Astrocyte of the spinal cord (primary cell): ENCODE measurements at regions not wholly inside any gene's neighbourhood (a gene's known extent, or its start where the extent isn't known, plus 50 kb on each side); places are given as distances from the start of the nearest gene placed in this dataset.
"Not testable (repeated sequence)": the region's sequence is repeated elsewhere in the genome, so short reads cannot be mapped to it uniquely, and the experiment has no call there.

Source experiments
- DNase-seq: peaks from one replicate; pipeline ENCODE4 v3.0.0; 2011; ENCODE audit warnings: low read depth, low spot score
- H3K4me3 ChIP-seq: 2 replicates; pipeline ENCODE4 v1.5.1; 2011; ENCODE audit warnings: low read depth, mild to moderate bottlenecking, low read length, moderate library complexity
- CTCF ChIP-seq: IDR thresholded peaks from 2 replicates; pipeline ENCODE4 v1.5.1; 2012; ENCODE audit warnings: low read depth, mild to moderate bottlenecking, low read length, inconsistent platforms
- in situ Hi-C: cut with HindIII; loops from 2 replicates; pipeline ENCODE4 v1.10.0; 2017; ENCODE audit warnings: low sequenced_read_pairs

DNA sequence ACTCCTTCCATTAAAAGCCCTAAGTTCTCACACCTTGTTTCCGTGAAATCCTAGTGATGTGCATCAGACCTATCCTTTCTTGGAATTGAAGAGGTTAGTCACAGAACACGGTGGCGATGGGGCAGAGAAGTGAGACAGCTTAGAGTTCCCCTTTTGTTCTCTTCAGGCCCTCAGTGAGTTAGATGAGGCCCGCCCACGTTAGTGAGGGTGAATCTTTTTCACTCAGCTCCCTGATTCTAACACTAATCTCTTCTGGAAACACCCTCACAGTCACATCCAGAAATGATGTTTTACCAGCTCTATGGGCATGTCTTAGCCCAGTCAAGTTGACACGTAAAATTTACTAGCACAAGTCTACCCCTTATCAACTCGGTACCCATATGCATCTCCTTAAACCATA lies 172.7 kb upstream of the NOX3 start:
- no peak for TF ChIP-seq CTCF
- no peak for DNase-seq
- no peak overlapping the region for H3K4me3 ChIP-seq
- in situ Hi-C loops, result no loop called here

DNA sequence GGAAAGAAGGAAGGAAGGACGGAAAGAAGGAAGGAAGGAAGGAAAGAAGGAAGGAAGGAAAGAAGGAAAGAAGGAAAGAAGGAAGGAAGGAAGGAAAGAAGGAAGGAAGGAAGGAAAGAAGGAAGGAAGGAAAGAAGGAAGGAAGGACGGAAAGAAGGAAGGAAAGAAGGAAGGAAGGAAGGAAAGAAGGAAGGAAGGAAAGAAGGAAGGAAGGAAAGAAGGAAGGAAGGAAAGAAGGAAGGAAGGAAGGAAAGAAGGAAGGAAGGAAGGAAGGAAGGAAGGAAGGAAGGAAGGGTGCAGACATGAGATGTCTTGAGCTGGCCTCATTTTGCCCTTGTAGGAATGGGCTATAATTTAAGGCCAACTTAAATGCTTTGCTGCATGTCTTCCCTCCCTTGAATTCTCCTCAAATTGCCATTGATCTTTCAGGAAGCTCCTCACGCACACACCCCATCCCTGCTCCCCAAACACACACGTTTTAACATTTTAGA lies 172.1 kb upstream of the NOX3 start:
- in situ Hi-C loops, DNase-seq, H3K4me3 ChIP-seq: not testable (repeated sequence)

DNA sequence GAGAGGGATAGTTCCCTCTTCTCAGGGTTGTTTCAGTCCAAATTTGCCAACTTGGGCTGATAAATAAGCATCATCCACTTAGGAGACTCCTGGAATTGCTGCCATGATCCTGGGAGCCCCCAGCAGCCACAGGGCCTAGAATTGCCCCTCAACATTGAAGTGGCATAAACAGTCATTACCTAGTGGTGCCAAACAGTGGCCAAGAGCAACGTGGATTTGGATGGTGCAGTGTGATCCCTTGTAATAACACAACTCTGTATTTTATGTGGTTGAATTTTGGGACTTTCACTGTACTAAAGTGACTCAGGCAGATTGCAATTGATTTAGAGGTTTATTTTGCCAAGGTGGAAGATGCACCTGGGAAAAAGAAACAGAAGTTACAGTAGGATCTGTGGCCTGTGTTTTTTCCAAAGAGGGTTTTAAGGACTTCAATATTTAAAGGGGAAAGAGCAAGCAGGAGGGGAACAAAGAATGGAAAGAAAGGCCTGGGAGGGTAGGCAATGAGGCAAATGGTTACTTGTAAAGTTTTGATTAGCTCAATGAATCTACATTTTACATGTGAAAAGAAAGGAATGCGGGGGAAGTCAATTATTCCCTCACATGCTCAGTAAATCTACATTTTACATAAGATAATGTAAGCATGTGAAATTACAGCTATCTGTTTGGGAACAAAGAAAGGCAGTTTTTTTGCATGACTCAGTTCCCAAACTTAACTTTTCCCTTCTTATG lies 168.0 kb upstream of the NOX3 start:
- in situ Hi-C loops, result no loop called here
- no peak overlapping the region for H3K4me3 ChIP-seq
- DNase-seq, result no peak
- no peak for TF ChIP-seq CTCF

GRCh38 chr6:155614606-155615005 lies 159.0 kb upstream of the NOX3 start:
- no peak overlapping the region for H3K4me3 ChIP-seq
- in situ Hi-C loops, result no loop called here
- no peak for TF ChIP-seq CTCF

DNA sequence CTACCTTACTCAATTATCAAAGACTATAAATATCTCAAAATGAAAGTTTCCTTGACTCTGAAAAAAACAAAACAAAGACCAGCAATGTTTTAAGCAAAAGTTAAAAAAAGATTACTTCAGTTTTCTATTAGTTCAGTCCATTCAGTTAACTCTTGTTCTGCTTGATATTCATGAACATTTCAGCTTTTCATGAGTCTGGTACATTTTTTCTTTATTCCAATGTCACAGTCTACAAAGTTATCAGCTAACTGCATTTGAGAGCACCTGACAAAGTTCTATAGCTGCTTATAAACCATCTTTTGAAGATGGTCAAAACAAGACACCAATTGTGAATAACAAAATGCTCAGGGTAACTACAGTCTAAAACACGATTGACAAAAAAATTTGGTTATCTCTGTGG lies 156.1 kb upstream of the NOX3 start:
- no peak overlapping the region for H3K4me3 ChIP-seq
- no peak for TF ChIP-seq CTCF
- in situ Hi-C loops, result no loop called here
- no peak for DNase-seq

More at GRCh38 chr6:155614606-155615005, 159.0 kb upstream of the NOX3 start:
- DNase-seq, result no peak

GRCh38 chr6:155604991-155605390 lies 149.4 kb upstream of the NOX3 start:
- in situ Hi-C loops, result no loop called here
- no peak for DNase-seq
- no peak for TF ChIP-seq CTCF
- H3K4me3 ChIP-seq, result no peak overlapping the region

DNA sequence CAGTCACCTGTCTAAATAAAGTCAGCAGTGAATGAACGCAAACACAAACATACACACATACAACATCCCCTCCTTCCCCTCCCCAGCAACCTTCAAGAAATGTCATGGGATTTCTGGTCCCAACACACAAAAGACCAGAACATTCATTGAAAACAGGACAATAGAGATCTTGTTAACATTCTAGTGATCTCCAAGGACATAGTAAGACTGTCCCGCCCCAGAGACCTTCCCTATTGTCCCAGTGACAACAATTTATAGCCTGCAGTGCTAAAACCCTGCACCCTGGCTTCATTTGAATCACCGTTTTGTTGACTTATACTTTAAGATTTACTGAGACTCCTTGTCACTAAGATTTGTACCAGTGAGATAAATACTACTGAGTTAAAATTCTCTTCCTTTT lies 143.9 kb upstream of the NOX3 start:
- no peak overlapping the region for H3K4me3 ChIP-seq
- no peak for DNase-seq
- in situ Hi-C loops, result no loop called here
- TF ChIP-seq CTCF, result no peak
